Gastroesophageal sphincter (tissue), 2 donors: ENCODE measurements at regions not wholly inside any gene's neighbourhood (a gene's known extent, or its start where the extent isn't known, plus 50 kb on each side); places are given as distances from the start of the nearest gene placed in this dataset.

ENCODE experiments used
- POLR2A ChIP-seq, 2 donors: fragments of 450-650 bp; IDR thresholded peaks; one replicate each; pipeline ENCODE4 v1.6.1; 2017; ENCODE audit warnings: antibody characterized with exemption in 2 of 2, mild to moderate bottlenecking in 2 of 2, moderate library complexity in 1 of 2
- POLR2AphosphoS5 ChIP-seq: sonication (generic); formaldehyde crosslinking; IDR thresholded peaks from one replicate; pipeline ENCODE4 v1.6.1; 2017; ENCODE audit warnings: antibody characterized with exemption

DNA sequence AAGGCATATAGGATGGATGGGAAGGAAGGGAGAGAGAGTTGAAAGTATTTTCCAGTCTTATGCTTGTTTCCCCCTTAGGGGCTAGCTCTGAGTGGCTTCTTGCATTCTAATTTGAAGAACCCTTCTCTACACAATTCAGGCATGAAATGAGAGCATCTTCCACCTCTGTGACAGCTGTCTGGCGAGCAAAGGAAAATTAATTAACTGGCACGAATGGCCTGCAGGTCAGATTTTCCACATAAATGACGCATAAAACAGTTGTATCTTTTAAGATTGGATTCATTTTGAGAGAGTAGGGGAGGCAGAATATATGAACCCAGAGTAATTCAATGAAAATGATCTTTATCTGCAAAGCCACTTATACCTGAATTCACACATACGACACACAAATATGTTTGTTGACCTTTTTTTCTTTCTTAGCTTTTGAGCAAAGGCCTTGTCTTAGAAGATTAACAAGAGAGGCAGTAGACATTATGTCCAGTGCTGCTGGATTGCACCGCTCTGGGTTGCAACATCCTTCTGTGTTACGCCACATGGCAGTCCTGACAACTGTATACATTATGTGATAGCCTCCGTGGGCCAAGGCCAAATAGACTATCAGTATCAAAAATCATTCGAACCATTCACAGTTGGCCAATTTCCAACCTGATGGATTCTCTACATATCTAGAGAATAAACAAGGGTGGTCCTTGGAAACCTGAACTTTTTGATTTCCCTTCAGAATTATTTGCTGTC lies 173.0 kb upstream of the GOT2 start:
- TF ChIP-seq POLR2A (IDR thresholded peaks at IDR 0.05) (no peak), POLR2AphosphoS5 (no peak)
